ENCODE measurements at regions not wholly inside any gene's neighbourhood (a gene's known extent, or its start where the extent isn't known, plus 50 kb on each side); places are given as distances from the start of the nearest gene placed in this dataset.

DNA sequence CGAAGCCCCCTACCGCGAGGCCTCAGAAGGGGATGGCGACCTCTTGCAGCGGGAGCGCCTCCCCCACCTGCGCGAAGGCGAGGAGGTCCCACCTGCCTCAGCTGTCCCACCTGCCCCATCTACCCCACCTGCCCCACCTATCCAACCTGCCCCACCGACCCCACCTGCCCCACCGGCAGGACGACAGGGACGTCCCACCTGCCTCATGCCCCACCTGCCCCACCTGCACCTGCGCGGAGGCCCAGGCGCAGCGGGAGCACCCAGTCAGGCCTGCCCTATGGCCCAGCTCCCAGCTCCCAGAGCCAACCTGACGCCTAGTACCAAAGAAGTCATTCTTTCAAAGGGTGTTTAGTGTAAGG lies 489.1 kb upstream of the SMIM21 start:
- TF ChIP-seq, protein P1, sequence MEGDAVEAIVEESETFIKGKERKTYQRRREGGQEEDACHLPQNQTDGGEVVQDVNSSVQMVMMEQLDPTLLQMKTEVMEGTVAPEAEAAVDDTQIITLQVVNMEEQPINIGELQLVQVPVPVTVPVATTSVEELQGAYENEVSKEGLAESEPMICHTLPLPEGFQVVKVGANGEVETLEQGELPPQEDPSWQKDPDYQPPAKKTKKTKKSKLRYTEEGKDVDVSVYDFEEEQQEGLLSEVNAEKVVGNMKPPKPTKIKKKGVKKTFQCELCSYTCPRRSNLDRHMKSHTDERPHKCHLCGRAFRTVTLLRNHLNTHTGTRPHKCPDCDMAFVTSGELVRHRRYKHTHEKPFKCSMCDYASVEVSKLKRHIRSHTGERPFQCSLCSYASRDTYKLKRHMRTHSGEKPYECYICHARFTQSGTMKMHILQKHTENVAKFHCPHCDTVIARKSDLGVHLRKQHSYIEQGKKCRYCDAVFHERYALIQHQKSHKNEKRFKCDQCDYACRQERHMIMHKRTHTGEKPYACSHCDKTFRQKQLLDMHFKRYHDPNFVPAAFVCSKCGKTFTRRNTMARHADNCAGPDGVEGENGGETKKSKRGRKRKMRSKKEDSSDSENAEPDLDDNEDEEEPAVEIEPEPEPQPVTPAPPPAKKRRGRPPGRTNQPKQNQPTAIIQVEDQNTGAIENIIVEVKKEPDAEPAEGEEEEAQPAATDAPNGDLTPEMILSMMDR (IDR thresholded peaks at IDR 0.05; ENCODE audit: unreplicated experiment) = no peak
- Mint-ChIP-seq H3K4me1 (ENCODE audit: unreplicated experiment) (no peaks in the 10 kb centered on the region), H3K27me3 (ENCODE audit: unreplicated experiment) (peaks cover 5% of the 10 kb centered on the region), H3K9me3 (ENCODE audit: unreplicated experiment) (no peaks in the 10 kb centered on the region), H3K27ac (ENCODE audit: unreplicated experiment) (no peak overlapping the region), H3K4me3 (ENCODE audit: unreplicated experiment) (no peak overlapping the region), H3K36me3 (ENCODE audit: low read depth, unreplicated experiment) (no peaks in the 10 kb centered on the region)
- DNase-seq (ENCODE audit: low spot score) = no peak

DNA sequence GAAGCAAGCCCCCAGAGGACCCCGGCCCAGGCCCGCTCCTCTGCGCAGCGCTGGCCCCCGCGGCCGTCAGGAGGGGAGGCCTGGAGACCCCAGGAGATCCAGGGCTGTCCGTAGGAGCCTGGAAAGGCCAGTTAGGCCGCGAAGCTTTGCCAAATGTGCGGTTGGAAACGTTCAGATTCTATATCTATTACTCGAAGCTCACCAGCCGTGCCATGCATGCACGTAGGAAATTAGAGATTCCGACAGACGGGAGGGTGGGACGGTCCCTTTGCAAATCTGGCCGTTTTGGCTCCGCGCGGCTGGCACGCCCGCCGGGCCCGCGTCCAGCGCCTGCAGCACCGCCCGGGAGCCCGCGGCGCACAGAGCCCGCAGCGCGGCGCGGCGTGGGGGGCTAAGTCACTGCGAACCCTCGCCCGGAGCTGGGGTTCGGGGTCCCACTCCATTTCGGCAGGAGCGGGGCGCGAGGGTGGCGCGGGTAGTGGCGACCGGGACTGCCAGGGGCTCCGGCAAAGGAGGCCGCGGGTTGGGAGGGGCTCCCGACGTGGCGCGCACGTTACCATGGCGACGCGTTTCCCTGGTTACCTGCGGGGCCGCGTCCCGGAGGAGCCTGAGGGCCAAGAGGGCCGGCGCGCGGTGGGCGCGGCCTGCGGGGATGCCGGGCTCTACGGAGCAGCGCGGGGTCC lies 488.6 kb upstream of the SMIM21 start:
- peak; percentile 65 for DNase-seq (ENCODE audit: low spot score)
- Mint-ChIP-seq H3K4me1 (ENCODE audit: unreplicated experiment) (no peaks in the 10 kb centered on the region), H3K27ac (ENCODE audit: unreplicated experiment) (no peak overlapping the region), H3K9me3 (ENCODE audit: unreplicated experiment) (no peaks in the 10 kb centered on the region), H3K36me3 (ENCODE audit: low read depth, unreplicated experiment) (no peaks in the 10 kb centered on the region), H3K4me3 (ENCODE audit: unreplicated experiment) (no peak overlapping the region), H3K27me3 (ENCODE audit: unreplicated experiment) (peaks cover 5% of the 10 kb centered on the region)
- TF ChIP-seq, protein P1 (IDR thresholded peaks at IDR 0.05; ENCODE audit: unreplicated experiment) = no peak

DNA sequence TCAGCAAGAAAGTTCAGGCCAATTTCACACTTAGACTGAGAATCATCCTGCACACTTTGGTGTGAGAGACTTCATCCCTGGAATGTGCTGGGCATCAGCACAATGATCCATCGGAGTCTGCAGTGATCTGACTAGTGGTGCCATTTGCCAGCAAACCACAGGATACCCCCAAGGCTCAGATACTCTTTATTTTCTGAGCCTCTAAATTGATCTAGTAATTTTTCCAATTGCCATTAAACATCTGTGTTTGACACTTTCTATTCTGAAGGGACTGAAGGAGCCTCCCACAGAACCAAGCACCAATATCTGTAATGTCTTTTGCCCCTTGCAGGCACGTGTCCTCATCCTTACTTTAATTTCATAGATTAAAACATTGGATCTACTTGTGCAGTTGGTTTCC lies 485.3 kb upstream of the SMIM21 start:
- TF ChIP-seq, protein P1 (IDR thresholded peaks at IDR 0.05; ENCODE audit: unreplicated experiment) = no peak
- no peaks in the 10 kb centered on the region for H3K4me1 Mint-ChIP-seq (ENCODE audit: unreplicated experiment)
- H3K4me3 Mint-ChIP-seq (ENCODE audit: unreplicated experiment) = no peak overlapping the region

DNA sequence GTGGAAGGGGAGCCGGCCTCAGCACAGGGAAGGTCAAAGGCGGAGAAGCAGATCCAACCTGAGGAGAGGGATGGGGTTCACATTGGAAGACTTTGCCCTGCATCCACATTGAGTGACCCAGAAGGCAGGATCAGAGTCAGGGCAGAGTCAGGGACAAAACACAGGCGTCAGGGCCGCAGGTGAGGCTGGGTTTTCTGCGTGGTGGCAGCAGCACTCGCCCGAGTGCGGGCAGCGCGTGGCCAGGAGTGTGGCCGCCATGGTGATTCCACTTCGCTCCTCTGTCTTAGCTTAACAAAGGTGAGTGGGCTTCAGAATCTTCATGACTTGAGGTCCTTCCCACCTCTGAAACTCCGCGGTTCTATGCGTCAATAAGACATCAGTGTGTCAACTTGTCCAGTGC lies 476.9 kb upstream of the SMIM21 start:
- H3K36me3 Mint-ChIP-seq (ENCODE audit: low read depth, unreplicated experiment) = no peaks in the 10 kb centered on the region
- H3K27me3 Mint-ChIP-seq (ENCODE audit: unreplicated experiment) = no peaks in the 10 kb centered on the region
- H3K4me1 Mint-ChIP-seq (ENCODE audit: unreplicated experiment) = peaks cover 7% of the 10 kb centered on the region
- H3K9me3 Mint-ChIP-seq (ENCODE audit: unreplicated experiment) = no peaks in the 10 kb centered on the region
- TF ChIP-seq, protein P1 (IDR thresholded peaks at IDR 0.05; ENCODE audit: unreplicated experiment) = no peak
- no peak overlapping the region for H3K4me3 Mint-ChIP-seq (ENCODE audit: unreplicated experiment)
- no peak for DNase-seq (ENCODE audit: low spot score)
- H3K27ac Mint-ChIP-seq (ENCODE audit: unreplicated experiment) = no peak overlapping the region

More for the DNA sequence above, 485.3 kb upstream of the SMIM21 start:
- Mint-ChIP-seq H3K27me3 (ENCODE audit: unreplicated experiment) (peaks cover 5% of the 10 kb centered on the region), H3K9me3 (ENCODE audit: unreplicated experiment) (no peaks in the 10 kb centered on the region), H3K27ac (ENCODE audit: unreplicated experiment) (no peak overlapping the region), H3K36me3 (ENCODE audit: low read depth, unreplicated experiment) (no peaks in the 10 kb centered on the region)
- no peak for DNase-seq (ENCODE audit: low spot score)

DNA sequence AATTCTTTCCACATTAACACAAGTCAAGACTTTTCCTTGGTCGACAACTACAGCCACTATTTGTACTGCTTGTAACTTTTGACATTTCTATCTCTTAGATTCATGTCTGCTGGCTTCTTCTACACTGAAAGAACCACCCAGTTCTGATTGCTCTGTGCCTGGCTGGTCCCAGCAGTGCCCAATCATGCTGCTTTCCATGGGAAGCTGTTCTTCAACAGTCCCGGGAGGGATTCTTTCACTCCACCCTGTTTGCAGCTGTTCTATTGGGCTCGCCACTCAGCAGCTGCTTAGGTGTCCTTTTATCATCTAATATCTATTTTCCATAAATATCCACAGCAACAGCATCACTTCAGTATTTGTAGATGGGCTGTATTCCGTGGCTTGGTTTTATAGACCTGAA lies 471.1 kb upstream of the SMIM21 start:
- TF ChIP-seq, protein P1 (IDR thresholded peaks at IDR 0.05; ENCODE audit: unreplicated experiment) = no peak
- Mint-ChIP-seq H3K9me3 (ENCODE audit: unreplicated experiment) (no peaks in the 10 kb centered on the region), H3K27ac (ENCODE audit: unreplicated experiment) (no peak overlapping the region)

More for the DNA sequence above, 471.1 kb upstream of the SMIM21 start:
- peaks cover 1% of the 10 kb centered on the region for H3K4me1 Mint-ChIP-seq (ENCODE audit: unreplicated experiment)
- no peaks in the 10 kb centered on the region for H3K27me3 Mint-ChIP-seq (ENCODE audit: unreplicated experiment)
- no peak overlapping the region for H3K4me3 Mint-ChIP-seq (ENCODE audit: unreplicated experiment)
- DNase-seq (ENCODE audit: low spot score) = no peak
- no peaks in the 10 kb centered on the region for H3K36me3 Mint-ChIP-seq (ENCODE audit: low read depth, unreplicated experiment)

Measured in endothelial cell (in vitro differentiated cells).